ENCODE measurements at regions not wholly inside any gene's neighbourhood (a gene's known extent, or its start where the extent isn't known, plus 50 kb on each side); places are given as distances from the start of the nearest gene placed in this dataset.

DNA sequence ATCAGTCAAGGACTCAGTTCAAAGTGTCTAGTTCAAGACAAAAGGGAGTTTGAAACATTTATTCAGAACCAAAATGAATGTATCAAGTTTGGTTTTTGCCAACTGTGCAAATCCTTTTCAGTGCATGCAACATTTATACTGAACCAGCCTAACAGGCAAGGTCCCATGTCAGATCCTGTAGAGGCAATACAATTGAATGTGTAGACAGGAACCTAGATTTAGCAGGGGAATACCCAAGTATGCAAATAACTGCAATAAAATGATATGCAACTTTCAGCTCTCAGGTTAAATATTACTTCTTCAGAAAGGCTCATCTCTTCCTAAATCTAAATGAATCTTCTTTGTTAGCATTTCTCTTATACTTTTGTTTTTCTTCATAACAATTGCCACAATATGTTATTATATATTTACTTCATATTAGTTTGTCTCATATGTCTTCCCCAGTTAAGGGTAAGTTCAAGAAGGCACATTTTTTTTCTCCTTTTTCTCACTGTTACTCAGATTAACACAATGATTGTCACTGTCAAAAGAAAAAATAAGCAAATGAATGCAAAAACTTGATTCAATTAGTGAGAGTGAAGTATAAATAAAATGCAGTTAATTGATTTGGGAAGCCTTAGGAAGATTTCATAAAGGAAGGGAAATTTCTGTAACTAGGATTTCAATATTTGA lies 163.9 kb upstream of the RASA1 start:
- no peak for DNase-seq

GRCh38 chr5:87105577-87105976 lies 162.1 kb upstream of the RASA1 start:
- H3K4me1 ChIP-seq = peaks cover 0 to under 1% of the 10 kb centered on the region in 2 donors
- no peak overlapping the region for H3K4me3 ChIP-seq (replicated peaks in 1 of 3)
- DNase-seq = no peak
- no peaks in the 10 kb centered on the region for H3K36me3 ChIP-seq
- intact Hi-C loops (cut with DNase I) = no loop called here
- H3K27me3 ChIP-seq = no peaks in the 10 kb centered on the region
- no peak overlapping the region for H3K27ac ChIP-seq
- no peaks in the 10 kb centered on the region for H3K9me3 ChIP-seq
- WGBS, 2 donors = 48 to 67% methylated on average over 2 of the region's 2 CpGs
- TF ChIP-seq CTCF (IDR thresholded peaks at IDR 0.05) = no peak
- TF ChIP-seq POLR2A (IDR thresholded peaks at IDR 0.05) = no peak

More for the DNA sequence above, 163.9 kb upstream of the RASA1 start:
- no peak for TF ChIP-seq CTCF (IDR thresholded peaks at IDR 0.05)
- no peak for TF ChIP-seq POLR2A (IDR thresholded peaks at IDR 0.05)
- peaks cover 4 to 10% of the 10 kb centered on the region in 2 donors for H3K4me1 ChIP-seq
- no peaks in the 10 kb centered on the region for H3K36me3 ChIP-seq
- no peak overlapping the region for H3K27ac ChIP-seq
- H3K9me3 ChIP-seq = no peaks in the 10 kb centered on the region
- no peaks in the 10 kb centered on the region for H3K27me3 ChIP-seq
- intact Hi-C loops (cut with DNase I) = no loop called here
- H3K4me3 ChIP-seq (replicated peaks in 1 of 3) = no peak overlapping the region

DNA sequence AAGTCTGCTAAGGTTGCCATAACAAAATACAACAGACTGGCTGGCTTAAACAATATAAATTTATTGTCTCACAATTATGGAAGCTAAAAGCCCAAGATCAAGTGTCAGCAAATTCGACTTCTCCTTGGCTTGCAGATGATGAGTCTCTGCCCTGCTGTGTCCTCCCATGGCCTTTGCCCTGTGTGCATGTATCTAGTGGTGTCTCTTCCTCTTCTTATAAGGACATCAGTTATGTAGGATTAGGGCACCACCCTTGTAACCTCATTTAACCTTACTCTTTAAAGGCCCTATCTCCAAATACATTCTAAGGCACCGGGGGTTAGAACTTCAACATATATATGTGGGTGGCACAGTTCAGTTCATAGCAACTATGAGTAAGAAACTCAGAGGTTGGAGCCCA lies 157.9 kb upstream of the RASA1 start:
- TF ChIP-seq POLR2A (IDR thresholded peaks at IDR 0.05) = no peak
- TF ChIP-seq CTCF (IDR thresholded peaks at IDR 0.05) = no peak
- Histone ChIP-seq H3K27me3 (no peaks in the 10 kb centered on the region), H3K27ac (no peak overlapping the region), H3K4me3 (replicated peaks in 1 of 3) (no peak overlapping the region), H3K36me3 (no peaks in the 10 kb centered on the region), H3K9me3 (no peaks in the 10 kb centered on the region), H3K4me1 (no peaks in the 10 kb centered on the region)
- 90 to 92% methylated on average over 2 of the region's 2 CpGs for WGBS, 2 donors
- intact Hi-C loops (cut with DNase I) = no loop called here
- no peak for DNase-seq

DNA sequence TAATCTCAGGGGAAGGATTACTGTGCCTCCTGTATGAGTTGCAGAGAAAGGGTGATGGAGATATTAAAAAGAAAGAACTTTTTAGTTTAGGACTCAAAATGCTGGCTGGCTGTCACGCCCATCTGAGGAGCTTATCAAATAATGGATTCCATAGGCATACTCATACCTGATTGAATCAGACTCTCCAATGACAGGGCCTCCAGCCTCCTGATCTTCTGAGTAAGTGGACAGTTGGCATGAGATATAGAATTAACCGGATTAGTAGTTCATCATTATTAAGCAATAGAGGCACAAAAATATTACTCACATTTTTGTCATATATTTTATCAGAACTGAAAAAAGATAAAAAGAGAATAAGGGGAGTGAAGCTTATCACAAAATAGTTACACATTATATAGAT lies 157.0 kb upstream of the RASA1 start:
- no peak for TF ChIP-seq POLR2A (IDR thresholded peaks at IDR 0.05)
- no peak for TF ChIP-seq CTCF (IDR thresholded peaks at IDR 0.05)
- Histone ChIP-seq H3K4me1 (no peaks in the 10 kb centered on the region), H3K9me3 (no peaks in the 10 kb centered on the region), H3K27ac (no peak overlapping the region), H3K4me3 (replicated peaks in 1 of 3) (no peak overlapping the region), H3K36me3 (no peaks in the 10 kb centered on the region), H3K27me3 (no peaks in the 10 kb centered on the region)
- no peak for DNase-seq
- intact Hi-C loops (cut with DNase I) = no loop called here
- WGBS, 2 donors = 94 to 96% methylated on average over 2 of the region's 2 CpGs

GRCh38 chr5:87113861-87114260 lies 153.8 kb upstream of the RASA1 start:
- TF ChIP-seq CTCF (IDR thresholded peaks at IDR 0.05) (no peak), POLR2A (IDR thresholded peaks at IDR 0.05) (no peak)
- no peaks in the 10 kb centered on the region for H3K4me1 ChIP-seq
- 87 to 91% methylated on average over 3 of the region's 3 CpGs for WGBS, 2 donors
- H3K27ac ChIP-seq = no peak overlapping the region
- no peaks in the 10 kb centered on the region for H3K36me3 ChIP-seq
- intact Hi-C loops (cut with DNase I) = no loop called here
- DNase-seq = no peak
- no peak overlapping the region for H3K4me3 ChIP-seq (replicated peaks in 1 of 3)
- no peaks in the 10 kb centered on the region for H3K9me3 ChIP-seq
- no peaks in the 10 kb centered on the region for H3K27me3 ChIP-seq

All from thyroid gland (tissue), 4 donors.